Subcutaneous abdominal adipose tissue (tissue), 5 donors: ENCODE measurements at regions not wholly inside any gene's neighbourhood (a gene's known extent, or its start where the extent isn't known, plus 50 kb on each side); places are given as distances from the start of the nearest gene placed in this dataset.

ENCODE experiments used
- H3K27ac ChIP-seq: one replicate; pipeline ENCODE4 v1.7.0; 2013; ENCODE audit warnings: low read depth, mild to moderate bottlenecking, inconsistent platforms, low read length, moderate library complexity
- H3K27me3 ChIP-seq, 5 donors: one replicate each; pipeline ENCODE4 v1.7.0; 2013; ENCODE audit warnings: low read length in 5 of 5, inconsistent platforms in 1 of 5; ENCODE audit not compliant: control insufficient read depth in 5 of 5, insufficient read depth in 4 of 5
- H3K36me3 ChIP-seq, 5 donors: one replicate each; pipeline ENCODE4 v1.7.0; 2013; ENCODE audit warnings: low read length in 5 of 5; ENCODE audit not compliant: control insufficient read depth in 5 of 5, insufficient read depth in 5 of 5
- H3K4me1 ChIP-seq, 5 donors: one replicate each; pipeline ENCODE4 v1.7.0; 2013; ENCODE audit warnings: low read length in 5 of 5, mild to moderate bottlenecking in 3 of 5, moderate library complexity in 1 of 5; ENCODE audit not compliant: control insufficient read depth in 5 of 5, insufficient read depth in 5 of 5
- H3K4me3 ChIP-seq, 5 donors: one replicate each; pipeline ENCODE4 v1.7.0; 2013; ENCODE audit warnings: low read length in 5 of 5, low read depth in 1 of 5
- H3K9ac ChIP-seq, 5 donors: one replicate each; pipeline ENCODE4 v1.7.0; 2013; ENCODE audit warnings: low read length in 5 of 5, mild to moderate bottlenecking in 4 of 5, moderate library complexity in 3 of 5
- H3K9me3 ChIP-seq, 5 donors: one replicate each; pipeline ENCODE4 v1.7.0; 2013; ENCODE audit warnings: low read length in 5 of 5; ENCODE audit not compliant: control insufficient read depth in 5 of 5
- donor health status: healthy.
- donor health status: healthy.
- donor health status: healthy.
- donor health status: healthy.
- donor health status: healthy.

- no peak overlapping the region for H3K27ac ChIP-seq
- H3K4me3 ChIP-seq: no peak overlapping the region
- no peaks in the 10 kb centered on the region for H3K9me3 ChIP-seq
- no peaks in the 10 kb centered on the region for H3K36me3 ChIP-seq
- H3K27me3 ChIP-seq: no peaks in the 10 kb centered on the region
- H3K4me1 ChIP-seq: no peaks in the 10 kb centered on the region
- H3K9ac ChIP-seq: no peak overlapping the region
Measured at GRCh38 chr6:112618849-112619248, 271.7 kb downstream of the RFPL4B start.

GRCh38 chr6:112620812-112621569 is 273.9 kb downstream of the RFPL4B start:
- Histone ChIP-seq H3K9me3 (no peaks in the 10 kb centered on the region), H3K4me3 (no peak overlapping the region), H3K9ac (no peak overlapping the region), H3K27ac (no peak overlapping the region), H3K27me3 (no peaks in the 10 kb centered on the region), H3K36me3 (no peaks in the 10 kb centered on the region), H3K4me1 (no peaks in the 10 kb centered on the region)

- peaks cover 0 to 4% (median 0%) of the 10 kb centered on the region in 5 donors for H3K9me3 ChIP-seq
- H3K4me1 ChIP-seq: peaks cover 0 to 5% (median 5%) of the 10 kb centered on the region in 5 donors
- no peaks in the 10 kb centered on the region for H3K27me3 ChIP-seq
- H3K36me3 ChIP-seq: no peaks in the 10 kb centered on the region
- no peak overlapping the region for H3K27ac ChIP-seq
- H3K4me3 ChIP-seq: no peak overlapping the region
- no peak overlapping the region for H3K9ac ChIP-seq
Measured at GRCh38 chr6:112622036-112622435, 274.9 kb downstream of the RFPL4B start.

DNA sequence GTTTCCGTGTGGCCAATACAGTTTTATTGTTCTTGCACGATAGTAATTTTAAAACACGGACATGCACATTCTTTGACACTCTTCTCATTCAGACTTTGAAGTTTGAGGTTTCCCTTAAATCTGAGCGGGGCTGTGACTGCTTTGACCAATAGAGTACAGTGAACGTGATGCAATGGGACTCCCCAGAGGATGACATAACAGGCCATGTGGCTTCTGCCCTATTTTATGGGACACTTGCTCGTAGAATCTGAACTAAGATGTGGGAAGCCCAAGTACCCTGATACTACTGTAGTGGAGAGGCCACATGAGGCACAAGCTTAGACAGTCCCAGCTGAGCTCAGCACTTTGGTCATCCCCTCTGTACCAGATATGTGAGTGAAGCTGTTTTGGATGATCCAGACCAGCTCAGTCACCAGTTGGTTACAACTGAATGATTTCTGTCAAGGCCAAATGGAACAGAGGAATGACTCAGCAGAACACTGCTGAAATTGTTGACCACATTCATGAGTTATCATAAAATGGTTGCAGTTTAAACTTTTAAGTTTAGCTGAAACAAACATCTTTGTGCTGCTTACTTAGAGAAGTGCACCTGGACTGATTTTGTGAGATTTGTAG is 279.4 kb downstream of the RFPL4B start:
- Histone ChIP-seq H3K9ac (no peak overlapping the region), H3K36me3 (no peaks in the 10 kb centered on the region), H3K4me1 (peaks cover 0 to 5% (median 5%) of the 10 kb centered on the region in 5 donors), H3K27ac (no peak overlapping the region), H3K27me3 (no peaks in the 10 kb centered on the region), H3K4me3 (peak overlapping the region in 3 of 5 donors; percentile 8 to 33 (median 32)), H3K9me3 (peaks cover 0 to 4% (median 0%) of the 10 kb centered on the region in 5 donors)

GRCh38 chr6:112634376-112634775 is 287.2 kb downstream of the RFPL4B start:
- H3K4me3 ChIP-seq: no peak overlapping the region
- no peak overlapping the region for H3K9ac ChIP-seq
- H3K27ac ChIP-seq: no peak overlapping the region
- no peaks in the 10 kb centered on the region for H3K9me3 ChIP-seq
- no peaks in the 10 kb centered on the region for H3K4me1 ChIP-seq
- H3K27me3 ChIP-seq: no peaks in the 10 kb centered on the region
- no peaks in the 10 kb centered on the region for H3K36me3 ChIP-seq

DNA sequence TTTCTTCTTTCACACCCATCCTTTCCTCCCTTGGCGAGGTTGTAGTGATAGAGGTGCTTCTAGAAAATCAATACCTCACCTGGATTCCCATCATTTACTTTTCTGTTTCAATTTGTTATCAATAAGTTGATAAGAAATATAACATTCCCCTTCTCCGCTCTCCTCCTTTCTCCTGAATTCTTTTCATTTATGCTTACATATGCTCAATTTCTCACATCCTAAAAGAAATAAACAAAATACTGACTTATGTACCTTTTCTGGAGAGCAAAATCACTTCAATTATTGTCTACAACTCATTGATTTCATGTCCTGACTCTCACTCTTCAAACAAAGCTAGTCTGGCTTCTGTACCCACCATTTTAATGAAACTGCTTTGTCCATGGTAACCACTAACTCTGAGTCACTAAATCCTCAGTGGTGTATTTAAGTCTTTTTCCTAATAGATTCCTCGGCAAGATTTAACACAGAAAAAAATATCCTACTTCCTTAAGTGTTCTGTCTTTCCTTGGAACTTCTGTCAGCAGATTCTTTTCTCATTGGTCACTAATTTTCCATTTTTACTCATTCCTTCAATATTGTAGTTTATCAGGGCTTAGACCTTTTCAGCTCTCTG is 289.6 kb downstream of the RFPL4B start:
- Histone ChIP-seq H3K27ac (no peak overlapping the region), H3K36me3 (no peaks in the 10 kb centered on the region), H3K27me3 (no peaks in the 10 kb centered on the region), H3K4me1 (peaks cover 0 to 2% (median 0%) of the 10 kb centered on the region in 5 donors), H3K9me3 (no peaks in the 10 kb centered on the region), H3K4me3 (no peak overlapping the region), H3K9ac (no peak overlapping the region)

DNA sequence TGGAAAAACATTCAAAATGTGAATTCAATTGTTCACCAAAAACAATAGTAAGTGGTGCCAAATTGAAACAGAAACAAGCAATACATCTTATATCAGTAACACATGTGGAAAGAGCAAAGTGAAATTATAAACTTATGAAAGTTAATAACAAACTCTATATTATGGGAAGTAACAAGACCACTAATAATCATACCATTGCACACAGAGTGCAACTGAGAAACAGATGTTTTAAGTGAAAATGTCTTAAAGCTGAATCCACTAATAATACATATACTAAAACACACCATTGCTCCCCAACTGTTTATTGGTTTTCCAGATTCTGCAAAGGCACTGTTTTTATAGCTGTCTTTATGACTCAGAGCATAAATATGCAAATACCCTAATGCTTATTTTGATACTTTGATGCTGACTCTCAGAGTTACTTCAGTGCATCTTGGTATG is 292.3 kb downstream of the RFPL4B start:
- no peaks in the 10 kb centered on the region for H3K9me3 ChIP-seq
- H3K27ac ChIP-seq: no peak overlapping the region
- no peaks in the 10 kb centered on the region for H3K27me3 ChIP-seq
- H3K36me3 ChIP-seq: no peaks in the 10 kb centered on the region
- H3K4me1 ChIP-seq: peaks cover 0 to 2% (median 0%) of the 10 kb centered on the region in 5 donors
- H3K9ac ChIP-seq: no peak overlapping the region
- no peak overlapping the region for H3K4me3 ChIP-seq

- H3K9me3 ChIP-seq: no peaks in the 10 kb centered on the region
- no peaks in the 10 kb centered on the region for H3K27me3 ChIP-seq
- peak overlapping the region in 1 of 5 donors; percentile 21 for H3K4me3 ChIP-seq
- no peak overlapping the region for H3K9ac ChIP-seq
- H3K36me3 ChIP-seq: no peaks in the 10 kb centered on the region
- H3K4me1 ChIP-seq: peaks cover 0 to 2% (median 0%) of the 10 kb centered on the region in 5 donors
- no peak overlapping the region for H3K27ac ChIP-seq
Measured at GRCh38 chr6:112640891-112641290, 293.8 kb downstream of the RFPL4B start.

- Histone ChIP-seq H3K4me3 (no peak overlapping the region), H3K9ac (no peak overlapping the region), H3K27me3 (no peaks in the 10 kb centered on the region), H3K27ac (no peak overlapping the region), H3K36me3 (no peaks in the 10 kb centered on the region), H3K4me1 (no peaks in the 10 kb centered on the region), H3K9me3 (no peaks in the 10 kb centered on the region)
Measured at GRCh38 chr6:112649853-112650252, 302.7 kb downstream of the RFPL4B start.

GRCh38 chr6:112651239-112651638 is 304.1 kb downstream of the RFPL4B start:
- Histone ChIP-seq H3K4me1 (no peaks in the 10 kb centered on the region), H3K9ac (no peak overlapping the region), H3K36me3 (no peaks in the 10 kb centered on the region), H3K27ac (no peak overlapping the region), H3K9me3 (no peaks in the 10 kb centered on the region), H3K4me3 (no peak overlapping the region), H3K27me3 (no peaks in the 10 kb centered on the region)
